Sigmoid colon (tissue), 4 donors: ENCODE measurements at regions not wholly inside any gene's neighbourhood (a gene's known extent, or its start where the extent isn't known, plus 50 kb on each side); places are given as distances from the start of the nearest gene placed in this dataset.

Experiments used
- CTCF ChIP-seq, 4 experiments: fragments of 450-650 bp in 3 of 4; fragments of 200-600 bp in 1 of 4; IDR thresholded peaks; one replicate each; pipeline ENCODE4 v1.5.1; 2016 to 2019; ENCODE audit warnings: antibody characterized with exemption in 4 of 4, mild to moderate bottlenecking in 3 of 4, moderate library complexity in 2 of 4
- EP300 ChIP-seq, 4 donors: sonication (generic); formaldehyde crosslinking; IDR thresholded peaks; one replicate each; pipeline ENCODE4 v1.6.1; 2017; ENCODE audit warnings: antibody characterized with exemption in 4 of 4
- POLR2A ChIP-seq, 2 donors: fragments of 450-650 bp; IDR thresholded peaks; one replicate each; pipeline ENCODE4 v1.6.1; 2016; ENCODE audit warnings: antibody characterized with exemption in 2 of 2, mild to moderate bottlenecking in 2 of 2, moderate library complexity in 2 of 2
- POLR2AphosphoS5 ChIP-seq, 4 donors: sonication (generic); formaldehyde crosslinking; IDR thresholded peaks; one replicate each; pipeline ENCODE4 v1.6.1; 2017; ENCODE audit warnings: antibody characterized with exemption in 4 of 4

GRCh38 chr7:116431787-116432526 lies 67.6 kb upstream of the CAV2 start:
- TF ChIP-seq CTCF (IDR thresholded peaks at IDR 0.05): no peak
- no peak for TF ChIP-seq POLR2AphosphoS5 (IDR thresholded peaks at IDR 0.05)
- no peak for TF ChIP-seq EP300 (IDR thresholded peaks at IDR 0.05)
- no peak for TF ChIP-seq POLR2A (IDR thresholded peaks at IDR 0.05)
